ENCODE measurements at regions not wholly inside any gene's neighbourhood (a gene's known extent, or its start where the extent isn't known, plus 50 kb on each side); places are given as distances from the start of the nearest gene placed in this dataset.

- H3K4me3 ChIP-seq (ENCODE audit: low read depth in 2 of 2, low read length in 1 of 2) = no peak overlapping the region
- 29% methylated on average over 6 of the region's 6 CpGs for WGBS (ENCODE audit: low lambda C conversion rate)
- no peaks in the 10 kb centered on the region for H3K4me1 ChIP-seq (ENCODE audit: control insufficient read depth in 1 of 2, insufficient read depth in 2 of 2, low read depth in 1 of 2, low read length in 1 of 2)
- no peak overlapping the region for H3K27ac ChIP-seq (ENCODE audit: low read depth in 2 of 2, low read length in 1 of 2)
- no peaks in the 10 kb centered on the region for H3K79me2 ChIP-seq (ENCODE audit: insufficient read depth)
- ChIA-PET POLR2A (no interaction called here), CTCF (no interaction called here)
- TF ChIP-seq CHD2 (IDR thresholded peaks at IDR 0.05; ENCODE audit: low read length, partially characterized antibody) = no peak
- no peak for TF ChIP-seq JUND (IDR thresholded peaks at IDR 0.05)
- TF ChIP-seq SIN3A (IDR thresholded peaks at IDR 0.05; ENCODE audit: borderline replicate concordance, low read depth, low read length) = no peak
- no peak for TF ChIP-seq PBX3 (IDR thresholded peaks at IDR 0.05)
- no peak for TF ChIP-seq CTCF (IDR thresholded peaks at IDR 0.05)
- TF ChIP-seq MXI1 (IDR thresholded peaks at IDR 0.05; ENCODE audit: low read depth, low read length) = no peak
- TF ChIP-seq, protein P1, sequence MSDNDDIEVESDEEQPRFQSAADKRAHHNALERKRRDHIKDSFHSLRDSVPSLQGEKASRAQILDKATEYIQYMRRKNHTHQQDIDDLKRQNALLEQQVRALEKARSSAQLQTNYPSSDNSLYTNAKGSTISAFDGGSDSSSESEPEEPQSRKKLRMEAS (IDR thresholded peaks at IDR 0.05; ENCODE audit: low read depth) = no peak
- no peak for TF ChIP-seq USF2 (IDR thresholded peaks at IDR 0.05; ENCODE audit: borderline replicate concordance, low read depth, low read length)
- no peak for TF ChIP-seq TAF1 (IDR thresholded peaks at IDR 0.05; ENCODE audit: borderline replicate concordance, low read depth, low read length)
- TF ChIP-seq GABPA (IDR thresholded peaks at IDR 0.05; ENCODE audit: low read depth) = no peak
- no peak for TF ChIP-seq FOXM1 (IDR thresholded peaks at IDR 0.05; ENCODE audit: low read depth)
- no peak for TF ChIP-seq GATA2 (CRISPR knock-in tag; IDR thresholded peaks at IDR 0.05)
- TF ChIP-seq NRF1 (IDR thresholded peaks at IDR 0.05; ENCODE audit: low read depth, low read length) = no peak
- no peak for TF ChIP-seq POLR2AphosphoS5 (IDR thresholded peaks at IDR 0.05; ENCODE audit: low read depth, low read length)
- TF ChIP-seq YY1 (IDR thresholded peaks at IDR 0.05; ENCODE audit: low read depth) = no peak
- no peak for TF ChIP-seq RCOR1 (IDR thresholded peaks at IDR 0.05; ENCODE audit: low read length)
- no peak for TF ChIP-seq FOSL2 (IDR thresholded peaks at IDR 0.05; ENCODE audit: borderline replicate concordance, low read depth)
- TF ChIP-seq EP300 (IDR thresholded peaks at IDR 0.05; ENCODE audit: borderline replicate concordance in 1 of 2, low read depth in 1 of 2, low read length in 1 of 2) = no peak
- TF ChIP-seq TEAD4 (IDR thresholded peaks at IDR 0.05; ENCODE audit: borderline replicate concordance, insufficient read depth) = no peak
- H3K27me3 ChIP-seq (ENCODE audit: insufficient read depth) = no peaks in the 10 kb centered on the region; the same call in 1 of the 2 replicates
- no peaks in the 10 kb centered on the region for H3K36me3 ChIP-seq (replicated peaks in 1 of 2; ENCODE audit: control insufficient read depth in 1 of 2, insufficient read depth in 2 of 2, low read length in 1 of 2)
- no peak overlapping the region for H3K9ac ChIP-seq
- no peak overlapping the region for H2AFZ ChIP-seq (ENCODE audit: low read depth)
- H4K20me1 ChIP-seq (ENCODE audit: insufficient read depth) = no peaks in the 10 kb centered on the region
- H3K4me2 ChIP-seq = no peak overlapping the region
- H3K9me3 ChIP-seq = no peaks in the 10 kb centered on the region
- H3F3A ChIP-seq (replicated peaks; ENCODE audit: insufficient read depth) = no peaks in the 10 kb centered on the region
- DNase-seq = no peak
- H3K9me2 ChIP-seq = no peaks in the 10 kb centered on the region
Observed at GRCh38 chr2:236826606-236827156, 257.1 kb downstream of the ACKR3 start.
